Cardiac fibroblast (primary cell): ENCODE measurements at regions not wholly inside any gene's neighbourhood (a gene's known extent, or its start where the extent isn't known, plus 50 kb on each side); places are given as distances from the start of the nearest gene placed in this dataset.

ENCODE experiments used
- DNase-seq, 2 donors: peaks; one replicate each; pipeline versions ENCODE4 v3.0.0 to v3.0.0-alpha.2; 2010; ENCODE audit warnings: low read depth in 2 of 2
- H3K4me3 ChIP-seq, 2 donors: replicated peaks in 1 of 2; 1 replicate in 1 of 2; 2 replicates in 1 of 2; pipeline ENCODE4 v1.5.1; 2011; ENCODE audit warnings: low read depth in 2 of 2, low read length in 2 of 2, mild to moderate bottlenecking in 2 of 2, moderate library complexity in 1 of 2
- CTCF ChIP-seq: IDR thresholded peaks from one replicate; pipeline ENCODE4 v1.5.1; 2011; ENCODE audit warnings: low read depth, mild to moderate bottlenecking, low read length, inconsistent platforms

- no peak for TF ChIP-seq CTCF
- DNase-seq, result peak; percentile 79 to 85
- H3K4me3 ChIP-seq, result no peak overlapping the region
Observed at GRCh38 chr6:133814797-133815196, 74.1 kb upstream of the TCF21 start.

GRCh38 chr6:133815313-133815712 lies 73.6 kb upstream of the TCF21 start:
- DNase-seq, result no peak
- no peak for TF ChIP-seq CTCF
- H3K4me3 ChIP-seq, result no peak overlapping the region

- DNase-seq, result no peak
- no peak overlapping the region for H3K4me3 ChIP-seq
- no peak for TF ChIP-seq CTCF
Observed at GRCh38 chr6:133816171-133816570, 72.7 kb upstream of the TCF21 start.

GRCh38 chr6:133817460-133818047 lies 71.4 kb upstream of the TCF21 start:
- peak; percentile 67 for TF ChIP-seq CTCF
- H3K4me3 ChIP-seq, result no peak overlapping the region
- no peak for DNase-seq

- TF ChIP-seq CTCF, result no peak
- no peak for DNase-seq
Observed at GRCh38 chr6:133818320-133818719, 70.6 kb upstream of the TCF21 start.

GRCh38 chr6:133820208-133820607 lies 68.7 kb upstream of the TCF21 start:
- DNase-seq, result no peak
- H3K4me3 ChIP-seq, result no peak overlapping the region
- TF ChIP-seq CTCF, result no peak

More at GRCh38 chr6:133818320-133818719, 70.6 kb upstream of the TCF21 start:
- H3K4me3 ChIP-seq, result no peak overlapping the region

- no peak for TF ChIP-seq CTCF
- no peak overlapping the region for H3K4me3 ChIP-seq
- no peak for DNase-seq
Observed at GRCh38 chr6:133827766-133828165, 61.1 kb upstream of the TCF21 start.
